ENCODE measurements at regions not wholly inside any gene's neighbourhood (a gene's known extent, or its start where the extent isn't known, plus 50 kb on each side); places are given as distances from the start of the nearest gene placed in this dataset.

DNA sequence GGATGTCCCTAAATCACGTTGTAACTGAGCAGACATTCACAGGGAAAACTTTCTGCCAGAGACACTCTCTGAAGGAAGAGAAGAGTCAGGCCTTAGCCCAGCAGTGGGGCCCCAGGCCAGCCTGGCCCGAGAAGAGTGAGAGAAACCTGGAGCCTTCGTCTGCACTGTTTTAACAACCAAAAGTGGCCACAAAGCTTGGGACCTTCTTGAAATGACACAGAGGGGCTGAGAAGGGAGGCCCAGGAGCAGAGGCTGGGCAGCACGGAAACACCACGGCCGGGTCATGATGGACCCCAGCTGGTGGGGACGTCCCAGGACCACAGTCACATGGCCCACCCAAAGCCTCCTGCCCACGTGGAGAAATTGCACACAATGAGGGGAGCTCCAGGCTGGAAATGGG, 126.8 kb upstream of the THBS2 start:
- no peaks in the 10 kb centered on the region for H3K4me1 ChIP-seq (ENCODE audit: control insufficient read depth, insufficient read depth, low read length)
- DNase-seq (ENCODE audit: low read depth in 4 of 6, low spot score in 6 of 6) = no peak
- no peak overlapping the region for H3K27ac ChIP-seq (ENCODE audit: low read depth, low read length)
- H3K4me3 ChIP-seq (ENCODE audit: low read depth, low read length) = no peak overlapping the region
- H3K9me3 ChIP-seq (ENCODE audit: control insufficient read depth, insufficient read depth, low read length) = no peaks in the 10 kb centered on the region
- H3K27me3 ChIP-seq (ENCODE audit: control insufficient read depth, insufficient read depth, low read length) = no peaks in the 10 kb centered on the region
- WGBS (ENCODE audit: insufficient coverage) = 83% methylated on average over 8 of the region's 8 CpGs
- H3K36me3 ChIP-seq (ENCODE audit: control insufficient read depth, insufficient read depth, low read length) = no peaks in the 10 kb centered on the region

DNA sequence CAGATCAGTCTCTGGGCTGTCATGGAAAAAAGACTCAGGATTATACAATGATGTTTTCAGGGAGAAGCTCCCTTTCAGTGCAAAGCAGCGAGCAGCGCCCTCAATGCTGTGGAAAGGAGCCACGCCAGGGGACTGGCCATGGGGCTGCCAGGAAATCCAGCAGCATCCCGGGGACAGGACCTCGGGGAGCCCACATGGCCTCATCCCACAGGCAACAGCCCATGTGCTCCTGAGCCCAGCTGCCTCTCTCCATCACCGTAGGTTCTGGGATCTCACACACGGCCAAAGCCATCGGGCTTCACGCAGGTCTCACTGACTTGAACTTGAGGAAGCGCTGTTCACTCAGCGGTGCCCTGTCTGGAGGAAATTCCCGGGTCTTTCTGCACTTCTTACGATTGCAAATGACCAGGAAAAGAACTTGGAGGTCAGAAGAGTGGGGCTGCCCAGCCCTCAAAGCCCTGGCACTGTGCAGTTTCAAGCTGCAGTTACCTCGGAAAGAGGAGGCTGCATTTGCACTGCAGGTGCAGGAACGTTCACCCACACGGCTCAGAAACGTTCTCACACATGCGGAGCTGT, 125.9 kb upstream of the THBS2 start:
- no peaks in the 10 kb centered on the region for H3K4me1 ChIP-seq (ENCODE audit: control insufficient read depth, insufficient read depth, low read length)
- no peak overlapping the region for H3K27ac ChIP-seq (ENCODE audit: low read depth, low read length)
- H3K27me3 ChIP-seq (ENCODE audit: control insufficient read depth, insufficient read depth, low read length) = no peaks in the 10 kb centered on the region
- no peak overlapping the region for H3K4me3 ChIP-seq (ENCODE audit: low read depth, low read length)
- no peaks in the 10 kb centered on the region for H3K9me3 ChIP-seq (ENCODE audit: control insufficient read depth, insufficient read depth, low read length)
- DNase-seq (ENCODE audit: low read depth in 4 of 6, low spot score in 6 of 6) = no peak
- H3K36me3 ChIP-seq (ENCODE audit: control insufficient read depth, insufficient read depth, low read length) = no peaks in the 10 kb centered on the region
- WGBS (ENCODE audit: insufficient coverage) = 89% methylated on average over 18 of the region's 18 CpGs

DNA sequence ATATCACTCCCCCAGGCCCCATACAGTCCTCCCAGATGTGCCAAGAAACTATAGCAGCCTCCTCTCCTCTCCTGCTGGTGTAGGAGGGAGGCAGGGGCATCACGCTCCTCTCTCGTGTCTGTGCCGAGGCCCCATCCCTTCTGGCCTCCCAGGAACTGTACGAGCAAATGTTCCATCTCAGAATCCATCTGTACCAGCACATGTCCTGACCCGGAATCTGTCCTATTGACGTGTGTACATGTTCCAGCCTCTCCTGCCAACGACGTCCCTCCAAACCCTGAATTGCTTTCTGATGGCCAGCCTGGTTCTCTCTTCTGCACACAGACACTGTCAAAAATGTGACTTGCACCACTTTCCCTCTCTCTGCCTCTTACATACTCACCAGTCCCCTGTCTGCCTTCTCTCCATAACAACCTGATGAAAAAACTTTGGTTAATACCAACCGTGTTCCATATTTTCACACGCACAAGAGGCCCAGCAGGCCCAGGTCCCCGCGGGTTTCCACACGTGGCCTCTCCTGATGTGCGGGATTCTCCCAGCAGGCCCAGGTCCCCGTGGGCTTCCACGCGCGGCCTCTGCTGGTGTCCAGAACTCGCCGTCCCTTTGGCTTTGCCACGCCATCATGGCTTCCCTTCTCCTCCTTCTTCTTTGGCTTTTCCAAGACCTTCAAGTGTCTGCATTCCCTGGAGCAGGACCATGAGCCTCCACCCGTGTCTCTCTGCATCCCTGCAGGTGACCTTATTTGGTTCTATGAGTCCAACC, 125.2 kb upstream of the THBS2 start:
- Histone ChIP-seq H3K4me1 (ENCODE audit: control insufficient read depth, insufficient read depth, low read length) (no peaks in the 10 kb centered on the region), H3K27me3 (ENCODE audit: control insufficient read depth, insufficient read depth, low read length) (no peaks in the 10 kb centered on the region), H3K36me3 (ENCODE audit: control insufficient read depth, insufficient read depth, low read length) (no peaks in the 10 kb centered on the region), H3K4me3 (ENCODE audit: low read depth, low read length) (no peak overlapping the region), H3K9me3 (ENCODE audit: control insufficient read depth, insufficient read depth, low read length) (no peaks in the 10 kb centered on the region), H3K27ac (ENCODE audit: low read depth, low read length) (no peak overlapping the region)
- no peak for DNase-seq (ENCODE audit: low read depth in 4 of 6, low spot score in 6 of 6)
- WGBS (ENCODE audit: insufficient coverage) = 91% methylated on average over 22 of the region's 22 CpGs

DNA sequence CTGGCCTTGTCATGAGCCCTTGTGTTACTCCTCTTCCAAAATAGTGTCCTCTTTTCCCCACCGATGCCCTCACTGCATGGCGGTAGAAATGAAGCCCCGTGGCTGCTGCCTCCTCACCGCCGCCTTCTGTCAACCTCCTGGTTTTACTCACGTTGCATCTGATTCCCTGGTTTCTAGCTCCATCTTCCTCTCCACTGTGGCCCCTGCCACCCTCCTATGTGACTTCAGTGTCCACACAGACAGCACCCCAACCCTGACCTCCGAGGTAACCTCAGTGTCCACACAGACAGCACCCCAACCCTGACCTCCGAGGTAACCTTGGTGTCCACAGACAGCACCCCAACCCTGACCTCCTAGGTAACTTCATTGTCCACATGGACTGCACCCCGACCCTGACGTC, 122.8 kb upstream of the THBS2 start:
- H3K36me3 ChIP-seq (ENCODE audit: control insufficient read depth, insufficient read depth, low read length) = no peaks in the 10 kb centered on the region
- H3K4me1 ChIP-seq (ENCODE audit: control insufficient read depth, insufficient read depth, low read length) = no peaks in the 10 kb centered on the region
- 97% methylated on average over 7 of the region's 10 CpGs for WGBS (ENCODE audit: insufficient coverage)
- H3K9me3 ChIP-seq (ENCODE audit: control insufficient read depth, insufficient read depth, low read length) = no peaks in the 10 kb centered on the region
- no peak overlapping the region for H3K4me3 ChIP-seq (ENCODE audit: low read depth, low read length)
- no peak for DNase-seq (ENCODE audit: low read depth in 4 of 6, low spot score in 6 of 6)
- H3K27ac ChIP-seq (ENCODE audit: low read depth, low read length) = no peak overlapping the region
- no peaks in the 10 kb centered on the region for H3K27me3 ChIP-seq (ENCODE audit: control insufficient read depth, insufficient read depth, low read length)

DNA sequence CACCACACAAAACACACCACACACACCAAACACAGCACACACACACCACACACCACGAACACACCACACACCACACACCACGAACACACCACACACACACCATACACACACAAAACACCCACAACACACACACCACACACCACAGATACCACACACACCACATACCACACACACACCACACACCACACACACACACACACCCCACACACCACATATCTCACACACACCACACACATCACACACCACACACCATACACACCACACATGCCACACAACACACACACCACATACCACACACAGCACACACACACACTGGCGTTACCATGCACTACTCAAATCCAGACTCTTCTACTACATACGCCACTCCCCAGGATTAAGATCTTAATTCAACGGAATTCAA, 118.9 kb upstream of the THBS2 start:
- Histone ChIP-seq H3K27ac (ENCODE audit: low read depth, low read length) (no peak overlapping the region), H3K4me3 (ENCODE audit: low read depth, low read length) (no peak overlapping the region), H3K4me1 (ENCODE audit: control insufficient read depth, insufficient read depth, low read length) (no peaks in the 10 kb centered on the region), H3K36me3 (ENCODE audit: control insufficient read depth, insufficient read depth, low read length) (no peaks in the 10 kb centered on the region), H3K27me3 (ENCODE audit: control insufficient read depth, insufficient read depth, low read length) (no peaks in the 10 kb centered on the region), H3K9me3 (ENCODE audit: control insufficient read depth, insufficient read depth, low read length) (no peaks in the 10 kb centered on the region)
- no peak for DNase-seq (ENCODE audit: low read depth in 4 of 6, low spot score in 6 of 6)
- 95% methylated on average over 3 of the region's 5 CpGs for WGBS (ENCODE audit: insufficient coverage)

DNA sequence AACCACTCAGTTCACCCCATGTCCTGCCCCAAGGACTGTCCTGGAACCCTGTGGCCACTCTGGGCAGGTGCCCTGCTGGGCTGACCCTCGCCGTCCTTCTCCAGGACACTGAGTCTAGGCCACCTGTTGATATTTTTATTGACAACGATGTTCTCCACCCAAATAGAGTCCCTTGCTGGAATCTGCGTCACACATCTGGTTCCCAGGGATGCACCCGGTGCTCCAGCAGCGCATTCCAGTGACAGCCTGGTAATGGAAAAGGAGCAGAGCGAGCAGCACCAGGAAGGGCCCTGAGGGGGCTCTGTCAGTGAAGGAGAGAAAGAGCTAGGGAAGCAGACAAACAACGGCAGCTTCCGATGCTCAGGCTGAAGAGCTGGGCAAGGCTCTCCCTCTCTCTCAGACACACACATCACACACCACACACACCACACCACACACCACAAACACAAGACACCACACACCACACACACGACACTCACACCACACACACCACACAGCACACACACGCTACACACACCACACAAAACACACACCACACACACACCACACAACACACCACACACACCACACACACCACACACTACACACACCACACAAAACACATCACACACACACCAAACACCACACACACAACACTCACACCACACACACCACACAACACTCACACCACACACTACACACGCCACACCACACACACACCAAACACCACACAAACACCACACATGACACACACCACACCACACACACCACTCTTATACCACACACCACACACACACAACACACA, 117.9 kb upstream of the THBS2 start:
- H3K36me3 ChIP-seq (ENCODE audit: control insufficient read depth, insufficient read depth, low read length) = no peaks in the 10 kb centered on the region
- WGBS (ENCODE audit: insufficient coverage) = 76% methylated on average over 9 of the region's 12 CpGs
- no peak overlapping the region for H3K4me3 ChIP-seq (ENCODE audit: low read depth, low read length)
- H3K27me3 ChIP-seq (ENCODE audit: control insufficient read depth, insufficient read depth, low read length) = no peaks in the 10 kb centered on the region
- DNase-seq (ENCODE audit: low read depth in 4 of 6, low spot score in 6 of 6) = peak in 2 of 6 donors; percentile 13 to 43
- no peaks in the 10 kb centered on the region for H3K9me3 ChIP-seq (ENCODE audit: control insufficient read depth, insufficient read depth, low read length)
- no peaks in the 10 kb centered on the region for H3K4me1 ChIP-seq (ENCODE audit: control insufficient read depth, insufficient read depth, low read length)
- no peak overlapping the region for H3K27ac ChIP-seq (ENCODE audit: low read depth, low read length)

DNA sequence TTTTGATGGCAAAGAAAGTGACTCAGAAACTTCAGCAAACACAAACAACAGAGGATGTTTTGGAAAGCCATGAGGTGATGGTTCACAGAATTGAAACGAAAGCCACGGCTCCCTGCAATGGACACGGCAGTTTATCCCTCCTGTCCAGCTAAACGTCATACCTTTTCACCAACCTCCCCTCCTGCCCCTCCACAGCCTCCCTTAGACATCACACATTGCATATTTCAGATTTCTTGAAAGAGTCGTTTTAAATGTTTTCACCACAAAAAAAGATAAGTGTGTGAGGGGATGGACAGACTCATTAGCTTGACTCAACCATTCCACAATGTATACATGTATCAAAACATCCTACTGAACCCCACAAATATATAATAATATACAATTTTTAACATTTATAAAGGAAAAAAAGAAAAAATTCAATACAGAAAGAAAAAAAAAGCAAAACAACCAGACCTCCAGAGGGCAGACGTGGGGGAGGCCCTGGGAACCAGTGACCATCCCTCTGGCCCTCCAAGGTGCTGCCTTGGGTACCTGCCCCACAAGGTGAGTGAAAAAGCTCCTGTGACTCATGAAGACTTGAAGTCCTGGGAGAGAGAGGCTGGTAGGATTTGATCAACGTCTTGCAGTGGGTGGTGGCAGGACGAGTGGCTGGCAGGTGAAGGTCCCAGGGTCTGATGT, 117.2 kb upstream of the THBS2 start:
- Histone ChIP-seq H3K4me1 (ENCODE audit: control insufficient read depth, insufficient read depth, low read length) (no peaks in the 10 kb centered on the region), H3K9me3 (ENCODE audit: control insufficient read depth, insufficient read depth, low read length) (no peaks in the 10 kb centered on the region), H3K27me3 (ENCODE audit: control insufficient read depth, insufficient read depth, low read length) (no peaks in the 10 kb centered on the region), H3K27ac (ENCODE audit: low read depth, low read length) (no peak overlapping the region), H3K36me3 (ENCODE audit: control insufficient read depth, insufficient read depth, low read length) (no peaks in the 10 kb centered on the region), H3K4me3 (ENCODE audit: low read depth, low read length) (no peak overlapping the region)
- WGBS (ENCODE audit: insufficient coverage) = 82% methylated on average over 7 of the region's 8 CpGs
- no peak for DNase-seq (ENCODE audit: low read depth in 4 of 6, low spot score in 6 of 6)

DNA sequence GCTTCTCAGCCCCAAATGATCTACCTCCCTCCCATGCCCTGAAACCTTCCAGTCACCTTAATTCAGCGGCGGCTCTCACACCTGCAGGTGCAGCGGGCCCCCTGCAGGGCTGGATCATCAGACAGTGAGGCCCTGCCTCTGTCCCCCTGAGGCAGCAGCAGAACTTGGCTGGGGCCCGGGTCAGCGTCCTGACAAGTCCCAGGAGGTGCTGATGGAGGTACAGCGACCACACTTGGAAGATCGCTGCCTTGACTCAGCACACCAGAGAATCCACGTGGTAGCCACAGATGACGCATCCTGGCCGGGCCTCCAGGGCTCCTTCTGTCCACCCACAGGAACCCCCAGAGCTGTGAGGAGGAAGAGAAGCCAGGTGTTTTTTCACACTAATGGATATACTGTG, 116.4 kb upstream of the THBS2 start:
- WGBS (ENCODE audit: insufficient coverage) = 75% methylated on average over 7 of the region's 10 CpGs
- DNase-seq (ENCODE audit: low read depth in 4 of 6, low spot score in 6 of 6) = no peak
- H3K36me3 ChIP-seq (ENCODE audit: control insufficient read depth, insufficient read depth, low read length) = no peaks in the 10 kb centered on the region
- no peaks in the 10 kb centered on the region for H3K9me3 ChIP-seq (ENCODE audit: control insufficient read depth, insufficient read depth, low read length)
- no peak overlapping the region for H3K4me3 ChIP-seq (ENCODE audit: low read depth, low read length)
- H3K4me1 ChIP-seq (ENCODE audit: control insufficient read depth, insufficient read depth, low read length) = no peaks in the 10 kb centered on the region
- no peak overlapping the region for H3K27ac ChIP-seq (ENCODE audit: low read depth, low read length)
- H3K27me3 ChIP-seq (ENCODE audit: control insufficient read depth, insufficient read depth, low read length) = no peaks in the 10 kb centered on the region

DNA sequence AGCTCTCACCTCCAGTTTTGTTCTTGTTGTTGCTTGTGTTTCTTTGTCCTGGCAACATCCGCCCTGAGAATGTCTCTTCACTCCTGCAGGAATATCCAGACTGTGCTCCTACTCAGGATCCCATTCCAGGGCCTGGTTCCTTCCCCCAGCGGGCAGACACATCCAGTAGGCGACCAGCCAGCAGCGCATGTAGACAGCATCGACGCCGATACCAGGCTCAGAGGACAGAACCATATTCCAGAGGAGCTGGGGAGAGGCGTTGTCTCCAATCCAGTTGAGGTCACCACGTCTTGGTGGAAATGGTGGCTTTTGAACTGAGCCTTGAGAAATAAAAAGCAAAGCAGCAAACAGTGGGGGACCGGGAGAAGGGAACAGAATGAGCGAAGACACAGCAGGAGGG, 114.6 kb upstream of the THBS2 start:
- WGBS (ENCODE audit: insufficient coverage) = 89% methylated on average over 11 of the region's 11 CpGs
- Histone ChIP-seq H3K36me3 (ENCODE audit: control insufficient read depth, insufficient read depth, low read length) (no peaks in the 10 kb centered on the region), H3K4me3 (ENCODE audit: low read depth, low read length) (no peak overlapping the region), H3K27ac (ENCODE audit: low read depth, low read length) (no peak overlapping the region), H3K4me1 (ENCODE audit: control insufficient read depth, insufficient read depth, low read length) (no peaks in the 10 kb centered on the region), H3K27me3 (ENCODE audit: control insufficient read depth, insufficient read depth, low read length) (no peaks in the 10 kb centered on the region), H3K9me3 (ENCODE audit: control insufficient read depth, insufficient read depth, low read length) (no peaks in the 10 kb centered on the region)
- DNase-seq (ENCODE audit: low read depth in 4 of 6, low spot score in 6 of 6) = no peak
